ENCODE measurements at regions not wholly inside any gene's neighbourhood (a gene's known extent, or its start where the extent isn't known, plus 50 kb on each side); places are given as distances from the start of the nearest gene placed in this dataset.

- H3K4me3 ChIP-seq (ENCODE audit: low read depth, low read length, poor library complexity, severe bottlenecking): no peak overlapping the region
- intact Hi-C loops (cut with micrococcal nuclease; ENCODE audit: unreplicated experiment): no loop called here
- no peak overlapping the region for H3K27ac ChIP-seq (ENCODE audit: low read depth, low read length, poor library complexity, severe bottlenecking)
- POLR2A ChIA-PET: interaction anchor here (0.5 to 3.1 kb wide), 10 partner anchors 17 to 1032 kb away, joined by 3 to 13 read pairs (median 4); no protein-coding TSS in a partner anchor
- peak; percentile 26 for DNase-seq (ENCODE audit: low spot score)
- CTCF ChIA-PET (ENCODE audit: unreplicated experiment): no interaction called here
- H3K4me1 ChIP-seq (ENCODE audit: insufficient read depth, low read length, poor library complexity, severe bottlenecking): peaks cover 95% of the 10 kb centered on the region
- H3K79me2 ChIP-seq (ENCODE audit: insufficient read depth, low read depth, low read length): no peaks in the 10 kb centered on the region
- BruUV-seq (replicated peaks): no TSS peak
- H3K36me3 ChIP-seq (ENCODE audit: insufficient read depth, low read length): no peaks in the 10 kb centered on the region
- TF ChIP-seq CTCF (conservative IDR thresholded peaks at IDR 0.05; ENCODE audit: low read length) (peak; percentile 18; the same call in 1 of the 2 replicates), EZH2phosphoT487 (IDR thresholded peaks at IDR 0.05; ENCODE audit: borderline replicate concordance, low read depth, low read length) (no peak)
- no peaks in the 10 kb centered on the region for H3K9me3 ChIP-seq (ENCODE audit: low read length)
- H4K20me1 ChIP-seq (ENCODE audit: insufficient read depth, low read length): no peaks in the 10 kb centered on the region
- no peaks in the 10 kb centered on the region for H3K9me2 ChIP-seq (ENCODE audit: insufficient read depth, low read length)
- H3K4me2 ChIP-seq (ENCODE audit: low read length): no peak overlapping the region
- peak overlapping the region; percentile 2; the same call in 1 of the 2 replicates for H2AFZ ChIP-seq (ENCODE audit: low read length)
Measured at GRCh38 chr5:157915638-157916037, 56.7 kb upstream of the CLINT1 start.

- no peaks in the 10 kb centered on the region for H3K9me2 ChIP-seq (ENCODE audit: insufficient read depth, low read length)
- DNase-seq (ENCODE audit: low spot score): no peak
- peak overlapping the region; percentile 77 for H3K4me2 ChIP-seq (ENCODE audit: low read length)
- no peaks in the 10 kb centered on the region for H3K9me3 ChIP-seq (ENCODE audit: low read length)
- H3K36me3 ChIP-seq (ENCODE audit: insufficient read depth, low read length): no peaks in the 10 kb centered on the region
- no peaks in the 10 kb centered on the region for H3K79me2 ChIP-seq (ENCODE audit: insufficient read depth, low read depth, low read length)
- intact Hi-C loops (cut with micrococcal nuclease; ENCODE audit: unreplicated experiment): no loop called here
- no peak for TF ChIP-seq EZH2phosphoT487 (IDR thresholded peaks at IDR 0.05; ENCODE audit: borderline replicate concordance, low read depth, low read length)
- no peak for TF ChIP-seq CTCF (conservative IDR thresholded peaks at IDR 0.05; ENCODE audit: low read length)
- H4K20me1 ChIP-seq (ENCODE audit: insufficient read depth, low read length): no peaks in the 10 kb centered on the region
- ChIA-PET CTCF (ENCODE audit: unreplicated experiment) (interaction anchor here (0.5 kb wide), 1 partner anchor 47 kb away, joined by 3 read pairs; no protein-coding TSS in a partner anchor), POLR2A (interaction anchor here (0.9 to 3.1 kb wide), 6 partner anchors 11 to 79 kb away, joined by 3 to 13 read pairs (median 5); no protein-coding TSS in a partner anchor)
- H3K27ac ChIP-seq (ENCODE audit: low read depth, low read length, poor library complexity, severe bottlenecking): peak overlapping the region; percentile 95
- H2AFZ ChIP-seq (ENCODE audit: low read length): peak overlapping the region; percentile 33; the same call in 1 of the 2 replicates
- H3K4me3 ChIP-seq (ENCODE audit: low read depth, low read length, poor library complexity, severe bottlenecking): no peak overlapping the region
- no TSS peak for BruUV-seq (replicated peaks)
- peaks cover 94% of the 10 kb centered on the region for H3K4me1 ChIP-seq (ENCODE audit: insufficient read depth, low read length, poor library complexity, severe bottlenecking)
Measured at GRCh38 chr5:157914151-157914788, 55.3 kb upstream of the CLINT1 start.

GRCh38 chr5:157913575-157913974 lies 54.6 kb upstream of the CLINT1 start:
- Histone ChIP-seq H3K4me3 (ENCODE audit: low read depth, low read length, poor library complexity, severe bottlenecking) (peak overlapping the region; percentile 49), H3K27ac (ENCODE audit: low read depth, low read length, poor library complexity, severe bottlenecking) (peak overlapping the region; percentile 95), H2AFZ (ENCODE audit: low read length) (peak overlapping the region; percentile 33; the same call in 1 of the 2 replicates), H3K79me2 (ENCODE audit: insufficient read depth, low read depth, low read length) (no peaks in the 10 kb centered on the region), H3K4me2 (ENCODE audit: low read length) (peak overlapping the region; percentile 77), H3K36me3 (ENCODE audit: insufficient read depth, low read length) (no peaks in the 10 kb centered on the region), H3K9me3 (ENCODE audit: low read length) (no peaks in the 10 kb centered on the region), H3K9me2 (ENCODE audit: insufficient read depth, low read length) (no peaks in the 10 kb centered on the region), H4K20me1 (ENCODE audit: insufficient read depth, low read length) (no peaks in the 10 kb centered on the region), H3K4me1 (ENCODE audit: insufficient read depth, low read length, poor library complexity, severe bottlenecking) (peaks cover 91% of the 10 kb centered on the region)
- TF ChIP-seq CTCF (conservative IDR thresholded peaks at IDR 0.05; ENCODE audit: low read length): no peak
- TF ChIP-seq EZH2phosphoT487 (IDR thresholded peaks at IDR 0.05; ENCODE audit: borderline replicate concordance, low read depth, low read length): no peak
- peak; percentile 52 for DNase-seq (ENCODE audit: low spot score)
- ChIA-PET CTCF (ENCODE audit: unreplicated experiment) (interaction anchor here (0.5 kb wide), 1 partner anchor 46 kb away, joined by 3 read pairs; no protein-coding TSS in a partner anchor), POLR2A (interaction anchor here (0.9 to 3.1 kb wide), 4 partner anchors 10 to 53 kb away, joined by 3 to 13 read pairs (median 5); no protein-coding TSS in a partner anchor)
- intact Hi-C loops (cut with micrococcal nuclease; ENCODE audit: unreplicated experiment): loop anchor here (1.0 kb wide), 1 partner anchor 13 kb away; no protein-coding TSS in a partner anchor
- no TSS peak for BruUV-seq (replicated peaks)
